NCI-H460 (cell line): ENCODE measurements at regions not wholly inside any gene's neighbourhood (a gene's known extent, or its start where the extent isn't known, plus 50 kb on each side); places are given as distances from the start of the nearest gene placed in this dataset.

Experiments used
- DNase-seq: peaks from one replicate; pipeline ENCODE4 v3.0.0-alpha.2; 2016; ENCODE audit warnings: low read depth; ENCODE audit errors: extremely low read depth

GRCh38 chr4:34723605-34724004 is 1520.7 kb downstream of the ARAP2 start:
- DNase-seq: no peak

- DNase-seq: no peak
Observed at GRCh38 chr4:34724491-34724890, 1519.8 kb downstream of the ARAP2 start.

GRCh38 chr4:34731070-34731469 is 1513.2 kb downstream of the ARAP2 start:
- DNase-seq: no peak

- no peak for DNase-seq
Observed at GRCh38 chr4:34732176-34732950, 1512.0 kb downstream of the ARAP2 start.

GRCh38 chr4:34733185-34733941 is 1511.0 kb downstream of the ARAP2 start:
- DNase-seq: no peak

- no peak for DNase-seq
Observed at GRCh38 chr4:34766935-34767334, 1477.4 kb downstream of the ARAP2 start.

- no peak for DNase-seq
Observed at GRCh38 chr4:34767407-34767806, 1476.9 kb downstream of the ARAP2 start.

GRCh38 chr4:34771632-34772031 is 1472.7 kb downstream of the ARAP2 start:
- no peak for DNase-seq

GRCh38 chr4:34790131-34790530 is 1454.2 kb downstream of the ARAP2 start:
- DNase-seq: no peak

GRCh38 chr4:34791209-34791608 is 1453.1 kb downstream of the ARAP2 start:
- DNase-seq: no peak

GRCh38 chr4:34800953-34801352 is 1443.4 kb downstream of the ARAP2 start:
- DNase-seq: no peak

GRCh38 chr4:34814266-34814665 is 1430.0 kb downstream of the ARAP2 start:
- DNase-seq: no peak

- DNase-seq: no peak
Observed at GRCh38 chr4:34824515-34824914, 1419.8 kb downstream of the ARAP2 start.

GRCh38 chr4:34826660-34827059 is 1417.7 kb downstream of the ARAP2 start:
- DNase-seq: no peak

- no peak for DNase-seq
Observed at GRCh38 chr4:34845926-34846325, 1398.4 kb downstream of the ARAP2 start.

GRCh38 chr4:34850421-34850820 is 1393.9 kb downstream of the ARAP2 start:
- DNase-seq: no peak

- no peak for DNase-seq
Observed at GRCh38 chr4:34850968-34851367, 1393.3 kb downstream of the ARAP2 start.

- no peak for DNase-seq
Observed at GRCh38 chr4:34851411-34851810, 1392.9 kb downstream of the ARAP2 start.

- no peak for DNase-seq
Observed at GRCh38 chr4:34854451-34854850, 1389.9 kb downstream of the ARAP2 start.

- no peak for DNase-seq
Observed at GRCh38 chr4:34861666-34862065, 1382.6 kb downstream of the ARAP2 start.

GRCh38 chr4:34878961-34879360 is 1365.4 kb downstream of the ARAP2 start:
- DNase-seq: no peak

- DNase-seq: no peak
Observed at GRCh38 chr4:34880246-34880645, 1364.1 kb downstream of the ARAP2 start.
